ENCODE measurements at regions not wholly inside any gene's neighbourhood (a gene's known extent, or its start where the extent isn't known, plus 50 kb on each side); places are given as distances from the start of the nearest gene placed in this dataset.

- TF ChIP-seq CTCF (IDR thresholded peaks at IDR 0.05; ENCODE audit: poor library complexity) (no peak), EZH2 (IDR thresholded peaks at IDR 0.05; ENCODE audit: borderline replicate concordance) (no peak), EZH2phosphoT487 (IDR thresholded peaks at IDR 0.05; ENCODE audit: low read depth, severe bottlenecking, unreplicated experiment) (no peak)
Measured at GRCh38 chr5:168211936-168212335, 79.5 kb upstream of the WWC1 start.

Measured in hepatocyte (in vitro differentiated cells).